ENCODE measurements at regions not wholly inside any gene's neighbourhood (a gene's known extent, or its start where the extent isn't known, plus 50 kb on each side); places are given as distances from the start of the nearest gene placed in this dataset.
A peak's percentile ranks its signal among the peaks of the same experiment; 100 is the strongest.

GRCh38 chr3:107209302-107209990 lies 167.8 kb upstream of the CCDC54 start:
- Mint-ChIP-seq H3K36me3 (ENCODE audit: low read depth) (no peaks in the 10 kb centered on the region), H3K27me3 (ENCODE audit: low read depth) (no peaks in the 10 kb centered on the region), H3K4me1 (ENCODE audit: low read depth) (peaks cover 63% of the 10 kb centered on the region), H3K27ac (ENCODE audit: unreplicated experiment) (peak overlapping the region; percentile 94), H3K4me3 (ENCODE audit: unreplicated experiment) (no peak overlapping the region), H3K9me3 (ENCODE audit: low read depth) (no peaks in the 10 kb centered on the region)
- DNase-seq (ENCODE audit: low spot score), result no peak
- no peak for TF ChIP-seq CTCF (IDR thresholded peaks at IDR 0.05)

GRCh38 chr3:107211608-107212007 lies 165.6 kb upstream of the CCDC54 start:
- DNase-seq (ENCODE audit: low spot score), result no peak
- peaks cover 64% of the 10 kb centered on the region for H3K4me1 Mint-ChIP-seq (ENCODE audit: low read depth)
- H3K27me3 Mint-ChIP-seq (ENCODE audit: low read depth), result no peaks in the 10 kb centered on the region
- no peaks in the 10 kb centered on the region for H3K36me3 Mint-ChIP-seq (ENCODE audit: low read depth)
- no peak overlapping the region for H3K4me3 Mint-ChIP-seq (ENCODE audit: unreplicated experiment)
- no peak for TF ChIP-seq CTCF (IDR thresholded peaks at IDR 0.05)
- no peak overlapping the region for H3K27ac Mint-ChIP-seq (ENCODE audit: unreplicated experiment)
- H3K9me3 Mint-ChIP-seq (ENCODE audit: low read depth), result peaks cover 7% of the 10 kb centered on the region

- H3K27me3 Mint-ChIP-seq (ENCODE audit: low read depth), result no peaks in the 10 kb centered on the region
- H3K27ac Mint-ChIP-seq (ENCODE audit: unreplicated experiment), result peak overlapping the region; percentile 62
- H3K9me3 Mint-ChIP-seq (ENCODE audit: low read depth), result peaks cover 7% of the 10 kb centered on the region
- no peak for TF ChIP-seq CTCF (IDR thresholded peaks at IDR 0.05)
- no peak overlapping the region for H3K4me3 Mint-ChIP-seq (ENCODE audit: unreplicated experiment)
- no peak for DNase-seq (ENCODE audit: low spot score)
- no peaks in the 10 kb centered on the region for H3K36me3 Mint-ChIP-seq (ENCODE audit: low read depth)
- peaks cover 62% of the 10 kb centered on the region for H3K4me1 Mint-ChIP-seq (ENCODE audit: low read depth)
Observed at GRCh38 chr3:107212618-107213017, 164.6 kb upstream of the CCDC54 start.

GRCh38 chr3:107213044-107213669 lies 164.1 kb upstream of the CCDC54 start:
- no peaks in the 10 kb centered on the region for H3K36me3 Mint-ChIP-seq (ENCODE audit: low read depth)
- peaks cover 60% of the 10 kb centered on the region for H3K4me1 Mint-ChIP-seq (ENCODE audit: low read depth)
- H3K27ac Mint-ChIP-seq (ENCODE audit: unreplicated experiment), result peak overlapping the region; percentile 62
- no peak for TF ChIP-seq CTCF (IDR thresholded peaks at IDR 0.05)
- no peak overlapping the region for H3K4me3 Mint-ChIP-seq (ENCODE audit: unreplicated experiment)
- no peak for DNase-seq (ENCODE audit: low spot score)
- peaks cover 7% of the 10 kb centered on the region for H3K9me3 Mint-ChIP-seq (ENCODE audit: low read depth)
- H3K27me3 Mint-ChIP-seq (ENCODE audit: low read depth), result no peaks in the 10 kb centered on the region

- Mint-ChIP-seq H3K27ac (ENCODE audit: unreplicated experiment) (peak overlapping the region; percentile 88), H3K9me3 (ENCODE audit: low read depth) (peaks cover 7% of the 10 kb centered on the region), H3K27me3 (ENCODE audit: low read depth) (no peaks in the 10 kb centered on the region), H3K36me3 (ENCODE audit: low read depth) (no peaks in the 10 kb centered on the region), H3K4me3 (ENCODE audit: unreplicated experiment) (no peak overlapping the region), H3K4me1 (ENCODE audit: low read depth) (peaks cover 58% of the 10 kb centered on the region)
- no peak for DNase-seq (ENCODE audit: low spot score)
- no peak for TF ChIP-seq CTCF (IDR thresholded peaks at IDR 0.05)
Observed at GRCh38 chr3:107216229-107216628, 161.0 kb upstream of the CCDC54 start.

All from chondrocyte (in vitro differentiated cells).